CD14-positive monocyte (primary cell): ENCODE measurements at regions not wholly inside any gene's neighbourhood (a gene's known extent, or its start where the extent isn't known, plus 50 kb on each side); places are given as distances from the start of the nearest gene placed in this dataset.

Experiments used
- DNase-seq, 3 donors: peaks; one replicate each; pipeline ENCODE4 v3.0.0-alpha.2; 2011 to 2022
- H2AFZ ChIP-seq: 2 replicates; pipeline ENCODE4 v1.6.0; 2012; ENCODE audit warnings: mild to moderate bottlenecking, low read depth, low read length, inconsistent platforms; ENCODE audit not compliant: insufficient read depth, poor library complexity, severe bottlenecking
- H3K27ac ChIP-seq, 2 donors: 1 replicate in 1 of 2; 2 replicates in 1 of 2; pipeline ENCODE4 v1.5.1; 2012 to 2013; ENCODE audit warnings: low read length in 2 of 2, control low read depth in 1 of 2, inconsistent platforms in 1 of 2, low read depth in 1 of 2, mild to moderate bottlenecking in 1 of 2
- H3K27me3 ChIP-seq, 2 donors: one replicate each; pipeline versions ENCODE4 v1.6.0 to v1.6.1; 2011 to 2013; ENCODE audit warnings: low read length in 2 of 2; ENCODE audit not compliant: control insufficient read depth in 2 of 2, insufficient read depth in 2 of 2
- H3K36me3 ChIP-seq, 2 donors: replicated peaks in 1 of 2; 1 replicate in 1 of 2; 2 replicates in 1 of 2; pipeline versions ENCODE4 v1.5.1 to v1.6.1; 2012 to 2013; ENCODE audit warnings: low read length in 2 of 2, control low read depth in 1 of 2, inconsistent platforms in 1 of 2, mild to moderate bottlenecking in 1 of 2; ENCODE audit not compliant: insufficient read depth in 2 of 2, control insufficient read depth in 1 of 2
- H3K4me1 ChIP-seq, 2 donors: 1 replicate in 1 of 2; 2 replicates in 1 of 2; pipeline versions ENCODE4 v1.5.1 to v1.6.1; 2012 to 2013; ENCODE audit warnings: low read length in 2 of 2, control low read depth in 1 of 2, inconsistent platforms in 1 of 2, mild to moderate bottlenecking in 1 of 2, moderate library complexity in 1 of 2; ENCODE audit not compliant: insufficient read depth in 2 of 2, control insufficient read depth in 1 of 2
- H3K4me2 ChIP-seq: replicated peaks from 2 replicates; pipeline ENCODE3; 2012; ENCODE audit warnings: low read length, moderate library complexity, mild to moderate bottlenecking; ENCODE audit not compliant: poor library complexity, severe bottlenecking; ENCODE audit errors: extremely low read depth
- H3K4me3 ChIP-seq, 3 experiments: fragments of 200-600 bp in 1 of 3; sonication (generic) in 1 of 3; replicated peaks in 1 of 3; 1 replicate in 2 of 3; 2 replicates in 1 of 3; pipeline ENCODE4 v1.5.1; 2011 to 2013; ENCODE audit warnings: low read length in 3 of 3, mild to moderate bottlenecking in 3 of 3, control low read depth in 2 of 3, low read depth in 2 of 3, inconsistent platforms in 1 of 3, moderate library complexity in 1 of 3
- H3K79me2 ChIP-seq: 2 replicates; pipeline ENCODE4 v1.6.0; 2012; ENCODE audit warnings: mild to moderate bottlenecking, control low read depth, inconsistent platforms, low read length, moderate library complexity; ENCODE audit not compliant: insufficient read depth
- H3K9ac ChIP-seq: 2 replicates; pipeline ENCODE4 v1.6.0; 2017; ENCODE audit warnings: low read length, mild to moderate bottlenecking; ENCODE audit not compliant: insufficient read depth, poor library complexity, severe bottlenecking
- H3K9me3 ChIP-seq, 2 donors: replicated peaks in 1 of 2; 1 replicate in 1 of 2; 2 replicates in 1 of 2; pipeline versions ENCODE4 v1.5.1 to v1.6.1; 2012 to 2013; ENCODE audit warnings: low read length in 2 of 2, control low read depth in 1 of 2; ENCODE audit not compliant: control insufficient read depth in 1 of 2, insufficient read depth in 1 of 2
- H4K20me1 ChIP-seq: 2 replicates; pipeline ENCODE4 v1.6.0; 2012; ENCODE audit warnings: mild to moderate bottlenecking, low read length, control low read depth, moderate library complexity; ENCODE audit not compliant: insufficient read depth
- H3K27ac Mint-ChIP-seq, 7 donors: one replicate each; pipeline ENCODE4 v1.8.0; 2020; ENCODE audit warnings: mild to moderate bottlenecking in 7 of 7, mixed read lengths in 7 of 7, moderate library complexity in 6 of 7, inconsistent platforms in 2 of 7
- H3K27me3 Mint-ChIP-seq, 3 donors: one replicate each; pipeline ENCODE4 v1.8.0; 2021 to 2022; ENCODE audit warnings: low read depth in 3 of 3, mild to moderate bottlenecking in 3 of 3, mixed read lengths in 3 of 3, moderate library complexity in 3 of 3, inconsistent platforms in 1 of 3
- H3K36me3 Mint-ChIP-seq, 2 donors: one replicate each; pipeline ENCODE4 v1.8.0; 2020; ENCODE audit warnings: mixed read lengths in 2 of 2, inconsistent platforms in 1 of 2, mild to moderate bottlenecking in 1 of 2
- H3K4me1 Mint-ChIP-seq: one replicate; pipeline ENCODE4 v1.8.0; 2020; ENCODE audit warnings: mild to moderate bottlenecking, mixed read lengths
- H3K4me3 Mint-ChIP-seq, 2 donors: one replicate each; pipeline ENCODE4 v1.8.0; 2020; ENCODE audit warnings: mild to moderate bottlenecking in 2 of 2, mixed read lengths in 2 of 2, moderate library complexity in 1 of 2
- H3K9me3 Mint-ChIP-seq, 7 donors: one replicate each; pipeline ENCODE4 v1.8.0; 2020 to 2022; ENCODE audit warnings: mixed read lengths in 7 of 7, mild to moderate bottlenecking in 6 of 7, moderate library complexity in 6 of 7, inconsistent platforms in 2 of 7
- CTCF ChIP-seq: fragments of 200-600 bp; IDR thresholded peaks from one replicate; pipeline ENCODE4 v1.8.0; 2022; ENCODE audit warnings: antibody characterized with exemption, mild to moderate bottlenecking
- WGBS: methylation state at CpG from one replicate; pipeline ENCODE4 v1.1.5; 2013; ENCODE audit warnings: missing lambda C conversion rate; ENCODE audit not compliant: insufficient coverage; 5-methylcytosine and 5-hydroxymethylcytosine counted together
- intact Hi-C, 2 donors: fragments of 100-400 bp; cut with micrococcal nuclease; formaldehyde crosslinking; loops; one replicate each; pipeline versions ENCODE4 v1.15.0 to v1.15.1; 2023

- H3K4me1 Mint-ChIP-seq: no peaks in the 10 kb centered on the region
- H2AFZ ChIP-seq: no peak overlapping the region
- peaks cover 13 to 44% of the 10 kb centered on the region in 2 donors for H3K27me3 ChIP-seq
- WGBS: no CpG with 5 or more reads among the region's 2 CpGs
- no peaks in the 10 kb centered on the region for H4K20me1 ChIP-seq
- H3K27me3 Mint-ChIP-seq: peaks cover 31 to 55% (median 46%) of the 10 kb centered on the region in 3 donors
- peak overlapping the region in 1 of 2 donors; percentile 32 for H3K4me3 Mint-ChIP-seq
- intact Hi-C loops: no loop called here
- no peak overlapping the region for H3K27ac Mint-ChIP-seq
- H3K4me1 ChIP-seq: no peaks in the 10 kb centered on the region
- TF ChIP-seq CTCF: no peak
- DNase-seq: no peak
- H3K9ac ChIP-seq: no peak overlapping the region
- H3K4me3 ChIP-seq: no peak overlapping the region
- no peaks in the 10 kb centered on the region for H3K79me2 ChIP-seq
- H3K36me3 Mint-ChIP-seq: no peaks in the 10 kb centered on the region
- no peak overlapping the region for H3K27ac ChIP-seq
- no peaks in the 10 kb centered on the region for H3K36me3 ChIP-seq
- peaks cover 6 to 56% (median 31%) of the 10 kb centered on the region in 7 donors for H3K9me3 Mint-ChIP-seq
- peaks cover 10 to 18% of the 10 kb centered on the region in 2 donors for H3K9me3 ChIP-seq
- no peak overlapping the region for H3K4me2 ChIP-seq
These were observed 175.6 kb downstream of the TRIM27 start for GRCh38 chr6:28748192-28748591.

GRCh38 chr6:28750926-28751458, 172.8 kb downstream of the TRIM27 start:
- H3K4me1 ChIP-seq: no peaks in the 10 kb centered on the region

More at GRCh38 chr6:28750926-28751458, 172.8 kb downstream of the TRIM27 start:
- Mint-ChIP-seq H3K4me1 (no peaks in the 10 kb centered on the region), H3K4me3 (no peak overlapping the region), H3K9me3 (peaks cover 10 to 63% (median 47%) of the 10 kb centered on the region in 7 donors), H3K27ac (no peak overlapping the region), H3K27me3 (peaks cover 27 to 46% (median 36%) of the 10 kb centered on the region in 3 donors), H3K36me3 (no peaks in the 10 kb centered on the region)
- Histone ChIP-seq H3K27me3 (peaks cover 0 to 20% of the 10 kb centered on the region in 2 donors), H3K27ac (no peak overlapping the region), H2AFZ (no peak overlapping the region), H3K36me3 (no peaks in the 10 kb centered on the region), H4K20me1 (no peaks in the 10 kb centered on the region), H3K4me3 (no peak overlapping the region), H3K79me2 (no peaks in the 10 kb centered on the region), H3K9me3 (peaks cover 6 to 30% of the 10 kb centered on the region in 2 donors), H3K9ac (no peak overlapping the region), H3K4me2 (no peak overlapping the region)
- intact Hi-C loops: no loop called here
- WGBS: no CpG with 5 or more reads among the region's 1 CpG
- no peak for DNase-seq
- no peak for TF ChIP-seq CTCF
